ENCODE measurements at regions not wholly inside any gene's neighbourhood (a gene's known extent, or its start where the extent isn't known, plus 50 kb on each side); places are given as distances from the start of the nearest gene placed in this dataset.

DNA sequence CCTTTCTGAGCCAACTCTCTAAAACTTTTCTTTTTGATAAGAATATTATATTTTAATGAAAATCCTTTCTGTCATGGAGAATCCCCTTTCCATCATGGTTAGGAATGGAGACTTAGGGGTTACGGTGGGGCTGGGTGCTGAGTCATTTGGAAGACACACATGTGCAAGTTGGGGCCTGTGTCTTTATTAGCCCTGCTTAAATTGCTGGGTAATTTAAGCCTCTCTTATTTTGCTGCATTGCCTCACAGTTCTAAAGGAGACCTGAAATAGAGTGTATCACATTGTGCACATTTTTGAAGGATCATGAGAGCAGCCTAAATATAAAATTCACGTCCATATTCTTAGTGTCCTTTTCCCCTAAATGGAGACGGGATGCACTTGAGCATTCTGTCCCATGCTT, 61.8 kb upstream of the RBFOX1 start:
- H3K27ac ChIP-seq (ENCODE audit: low read depth, low read length, poor library complexity, severe bottlenecking), result no peak overlapping the region
- no peak overlapping the region for H3K4me3 ChIP-seq (ENCODE audit: low read depth, low read length, poor library complexity, severe bottlenecking)
- H4K20me1 ChIP-seq (ENCODE audit: insufficient read depth, low read length), result no peaks in the 10 kb centered on the region
- no peaks in the 10 kb centered on the region for H3K9me3 ChIP-seq (ENCODE audit: low read length)
- ChIA-PET POLR2A (no interaction called here), CTCF (ENCODE audit: unreplicated experiment) (no interaction called here)
- H3K9me2 ChIP-seq (ENCODE audit: insufficient read depth, low read length), result no peaks in the 10 kb centered on the region
- intact Hi-C loops (cut with micrococcal nuclease; ENCODE audit: unreplicated experiment), result no loop called here
- H3K4me1 ChIP-seq (ENCODE audit: insufficient read depth, low read length, poor library complexity, severe bottlenecking), result no peaks in the 10 kb centered on the region
- no peak overlapping the region for H2AFZ ChIP-seq (ENCODE audit: low read length)
- H3K4me2 ChIP-seq (ENCODE audit: low read length), result no peak overlapping the region
- no peaks in the 10 kb centered on the region for H3K79me2 ChIP-seq (ENCODE audit: insufficient read depth, low read depth, low read length)
- no peaks in the 10 kb centered on the region for H3K36me3 ChIP-seq (ENCODE audit: insufficient read depth, low read length)
- TF ChIP-seq EZH2phosphoT487 (IDR thresholded peaks at IDR 0.05; ENCODE audit: borderline replicate concordance, low read depth, low read length), result no peak
- TF ChIP-seq, protein P1, sequence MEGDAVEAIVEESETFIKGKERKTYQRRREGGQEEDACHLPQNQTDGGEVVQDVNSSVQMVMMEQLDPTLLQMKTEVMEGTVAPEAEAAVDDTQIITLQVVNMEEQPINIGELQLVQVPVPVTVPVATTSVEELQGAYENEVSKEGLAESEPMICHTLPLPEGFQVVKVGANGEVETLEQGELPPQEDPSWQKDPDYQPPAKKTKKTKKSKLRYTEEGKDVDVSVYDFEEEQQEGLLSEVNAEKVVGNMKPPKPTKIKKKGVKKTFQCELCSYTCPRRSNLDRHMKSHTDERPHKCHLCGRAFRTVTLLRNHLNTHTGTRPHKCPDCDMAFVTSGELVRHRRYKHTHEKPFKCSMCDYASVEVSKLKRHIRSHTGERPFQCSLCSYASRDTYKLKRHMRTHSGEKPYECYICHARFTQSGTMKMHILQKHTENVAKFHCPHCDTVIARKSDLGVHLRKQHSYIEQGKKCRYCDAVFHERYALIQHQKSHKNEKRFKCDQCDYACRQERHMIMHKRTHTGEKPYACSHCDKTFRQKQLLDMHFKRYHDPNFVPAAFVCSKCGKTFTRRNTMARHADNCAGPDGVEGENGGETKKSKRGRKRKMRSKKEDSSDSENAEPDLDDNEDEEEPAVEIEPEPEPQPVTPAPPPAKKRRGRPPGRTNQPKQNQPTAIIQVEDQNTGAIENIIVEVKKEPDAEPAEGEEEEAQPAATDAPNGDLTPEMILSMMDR (conservative IDR thresholded peaks at IDR 0.05; ENCODE audit: low read length), result no peak
- no peak for DNase-seq (ENCODE audit: low spot score)
- BruUV-seq (replicated peaks), result no TSS peak

DNA sequence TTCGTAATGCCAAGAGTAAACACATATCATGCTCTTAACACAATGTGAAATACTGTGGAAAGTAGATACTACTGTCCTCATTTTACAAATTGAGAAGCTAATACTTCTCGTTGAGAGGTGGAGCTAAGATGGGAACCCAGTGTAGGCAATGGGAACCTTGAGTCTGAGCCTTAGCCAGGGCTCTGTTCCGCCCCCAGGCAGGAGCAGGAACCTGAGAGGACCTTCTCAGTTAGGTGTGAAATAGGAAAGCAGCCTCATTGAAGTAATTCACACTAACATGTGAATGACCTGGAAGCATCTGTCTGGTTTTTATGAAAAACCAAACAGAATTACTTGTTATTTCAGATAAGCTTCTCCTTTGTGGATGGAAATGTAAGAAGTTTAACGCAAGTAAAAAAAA, 62.6 kb upstream of the RBFOX1 start:
- H3K9me3 ChIP-seq (ENCODE audit: low read length), result no peaks in the 10 kb centered on the region
- no peaks in the 10 kb centered on the region for H3K79me2 ChIP-seq (ENCODE audit: insufficient read depth, low read depth, low read length)
- no peaks in the 10 kb centered on the region for H3K36me3 ChIP-seq (ENCODE audit: insufficient read depth, low read length)
- H3K27ac ChIP-seq (ENCODE audit: low read depth, low read length, poor library complexity, severe bottlenecking), result no peak overlapping the region
- no peaks in the 10 kb centered on the region for H3K4me1 ChIP-seq (ENCODE audit: insufficient read depth, low read length, poor library complexity, severe bottlenecking)
- no peak for DNase-seq (ENCODE audit: low spot score)
- ChIA-PET CTCF (ENCODE audit: unreplicated experiment) (no interaction called here), POLR2A (interaction anchor here (0.5 to 0.6 kb wide), 2 partner anchors 25 to 944 kb away, joined by 3 to 4 read pairs; no protein-coding TSS in a partner anchor)
- intact Hi-C loops (cut with micrococcal nuclease; ENCODE audit: unreplicated experiment), result no loop called here
- H4K20me1 ChIP-seq (ENCODE audit: insufficient read depth, low read length), result no peaks in the 10 kb centered on the region
- no TSS peak for BruUV-seq (replicated peaks)
- no peak overlapping the region for H2AFZ ChIP-seq (ENCODE audit: low read length)
- no peak overlapping the region for H3K4me2 ChIP-seq (ENCODE audit: low read length)
- TF ChIP-seq, protein P1 (conservative IDR thresholded peaks at IDR 0.05; ENCODE audit: low read length), result no peak
- no peak for TF ChIP-seq EZH2phosphoT487 (IDR thresholded peaks at IDR 0.05; ENCODE audit: borderline replicate concordance, low read depth, low read length)
- no peak overlapping the region for H3K4me3 ChIP-seq (ENCODE audit: low read depth, low read length, poor library complexity, severe bottlenecking)
- H3K9me2 ChIP-seq (ENCODE audit: insufficient read depth, low read length), result no peaks in the 10 kb centered on the region

DNA sequence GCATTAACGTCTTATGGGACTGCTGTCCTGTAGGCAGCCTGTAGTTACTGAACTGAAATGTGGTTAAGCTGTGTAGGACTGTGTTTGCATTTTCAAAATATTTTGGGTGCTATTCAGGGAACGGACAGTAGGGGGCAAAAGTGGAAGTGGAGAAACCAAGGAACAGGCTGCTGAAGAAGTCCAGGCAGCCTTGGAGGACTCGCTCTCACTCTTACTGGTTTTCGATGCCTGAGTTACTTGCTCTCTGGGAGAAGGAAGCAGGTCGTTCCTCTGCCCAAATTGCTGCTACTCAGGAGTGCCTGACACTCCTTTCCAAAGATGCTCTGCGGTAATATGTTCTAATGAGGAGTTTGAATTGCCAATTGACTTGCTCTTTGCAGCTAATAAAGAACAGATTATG, 64.5 kb upstream of the RBFOX1 start:
- H3K4me3 ChIP-seq (ENCODE audit: low read depth, low read length, poor library complexity, severe bottlenecking), result no peak overlapping the region
- intact Hi-C loops (cut with micrococcal nuclease; ENCODE audit: unreplicated experiment), result no loop called here
- no peak overlapping the region for H3K27ac ChIP-seq (ENCODE audit: low read depth, low read length, poor library complexity, severe bottlenecking)
- TF ChIP-seq EZH2phosphoT487 (IDR thresholded peaks at IDR 0.05; ENCODE audit: borderline replicate concordance, low read depth, low read length), result no peak
- TF ChIP-seq, protein P1 (conservative IDR thresholded peaks at IDR 0.05; ENCODE audit: low read length), result peak; percentile 72
- CTCF ChIA-PET (ENCODE audit: unreplicated experiment), result no interaction called here
- no peak overlapping the region for H3K4me2 ChIP-seq (ENCODE audit: low read length)
- H3K9me2 ChIP-seq (ENCODE audit: insufficient read depth, low read length), result no peaks in the 10 kb centered on the region
- no TSS peak for BruUV-seq (replicated peaks)
- no peaks in the 10 kb centered on the region for H3K79me2 ChIP-seq (ENCODE audit: insufficient read depth, low read depth, low read length)
- POLR2A ChIA-PET, result interaction anchor here (0.6 kb wide), 1 partner anchor 218 kb away, joined by 6 read pairs; no protein-coding TSS in a partner anchor
- H3K36me3 ChIP-seq (ENCODE audit: insufficient read depth, low read length), result no peaks in the 10 kb centered on the region
- H3K9me3 ChIP-seq (ENCODE audit: low read length), result no peaks in the 10 kb centered on the region
- no peaks in the 10 kb centered on the region for H3K4me1 ChIP-seq (ENCODE audit: insufficient read depth, low read length, poor library complexity, severe bottlenecking)
- H4K20me1 ChIP-seq (ENCODE audit: insufficient read depth, low read length), result no peaks in the 10 kb centered on the region
- peak; percentile 5 for DNase-seq (ENCODE audit: low spot score)
- no peak overlapping the region for H2AFZ ChIP-seq (ENCODE audit: low read length)
